Neural cell (in vitro differentiated cells): ENCODE measurements at regions not wholly inside any gene's neighbourhood (a gene's known extent, or its start where the extent isn't known, plus 50 kb on each side); places are given as distances from the start of the nearest gene placed in this dataset.

ENCODE experiments used
- CTCF ChIP-seq: fragments of 450-650 bp; IDR thresholded peaks from 2 replicates; pipeline ENCODE4 v1.5.1; 2014; ENCODE audit warnings: antibody characterized with exemption, mild to moderate bottlenecking, moderate library complexity; ENCODE audit not compliant: poor library complexity, severe bottlenecking
- EP300 ChIP-seq: fragments of 450-650 bp; conservative IDR thresholded peaks from 2 replicates; pipeline ENCODE4 v1.6.1; 2014; ENCODE audit warnings: antibody characterized with exemption, mild to moderate bottlenecking, moderate library complexity; ENCODE audit not compliant: poor library complexity, severe bottlenecking
- EZH2 ChIP-seq: fragments of 200-600, 300-800 bp; shearing (Covaris generic), sonication (generic); IDR thresholded peaks from 2 replicates; pipeline ENCODE4 v1.6.1; 2014; ENCODE audit warnings: antibody characterized with exemption, low read length, borderline replicate concordance, mild to moderate bottlenecking; ENCODE audit not compliant: insufficient read depth, poor library complexity, severe bottlenecking
- MXI1 ChIP-seq: fragments of 450-650 bp; conservative IDR thresholded peaks from 2 replicates; pipeline ENCODE4 v1.6.1; 2014; ENCODE audit warnings: antibody characterized with exemption, mild to moderate bottlenecking; ENCODE audit not compliant: poor library complexity, severe bottlenecking
- POLR2AphosphoS5 ChIP-seq: IDR thresholded peaks from 2 replicates; pipeline ENCODE4 v1.6.1; 2012
- RAD21 ChIP-seq: fragments of 450-650 bp; conservative IDR thresholded peaks from 2 replicates; pipeline ENCODE4 v1.6.1; 2014; ENCODE audit warnings: antibody characterized with exemption, mild to moderate bottlenecking, moderate library complexity
- SMC3 ChIP-seq: fragments of 450-650 bp; conservative IDR thresholded peaks from 2 replicates; pipeline ENCODE4 v1.6.1; 2014; ENCODE audit warnings: antibody characterized with exemption, mild to moderate bottlenecking, moderate library complexity; ENCODE audit not compliant: poor library complexity

- TF ChIP-seq CTCF (peak; percentile 16), EP300 (no peak), EZH2 (no peak), MXI1 (no peak), SMC3 (no peak), RAD21 (no peak), POLR2AphosphoS5 (no peak)
These were observed 627.4 kb downstream of the FBXO15 start for GRCh38 chr18:73520229-73520628.
